GM12892 (cell line): ENCODE measurements at regions not wholly inside any gene's neighbourhood (a gene's known extent, or its start where the extent isn't known, plus 50 kb on each side); places are given as distances from the start of the nearest gene placed in this dataset.

Experiments
- POLR2A ChIP-seq: IDR thresholded peaks from 2 replicates; pipeline ENCODE4 v1.6.1; 2011; ENCODE audit warnings: low read depth, low read length, control low read depth
- POLR2AphosphoS5 ChIP-seq: IDR thresholded peaks from 2 replicates; pipeline ENCODE4 v1.6.1; 2011; ENCODE audit warnings: low read depth, low read length, control low read depth
- TAF1 ChIP-seq: IDR thresholded peaks from 2 replicates; pipeline ENCODE4 v1.6.1; 2011; ENCODE audit warnings: low read depth, mild to moderate bottlenecking, control low read depth, low read length, borderline replicate concordance

GRCh38 chr22:49534386-49534785, 293.3 kb downstream of the BRD1 start:
- TF ChIP-seq TAF1 (no peak), POLR2AphosphoS5 (no peak), POLR2A (no peak)
